Lung (tissue), 9 donors: ENCODE measurements at regions not wholly inside any gene's neighbourhood (a gene's known extent, or its start where the extent isn't known, plus 50 kb on each side); places are given as distances from the start of the nearest gene placed in this dataset.
A peak's percentile ranks its signal among the peaks of the same experiment; 100 is the strongest.
"Not testable (repeated sequence)": the region's sequence is repeated elsewhere in the genome, so short reads cannot be mapped to it uniquely, and the experiment has no call there.

Experiments used
- ATAC-seq: fragments of 200-7000 bp; cut with Tn5 transposase; one replicate; pipeline ENCODE4 v1.9.1; 2020; ENCODE audit warnings: moderate number of reproducible peaks; ENCODE audit not compliant: insufficient read depth, low FRiP score
- DNase-seq, 3 donors: peaks; one replicate each; pipeline ENCODE4 v3.0.0-alpha.2; 2013 to 2017
- H3K27ac ChIP-seq, 2 donors: one replicate each; pipeline ENCODE4 v1.5.1; 2013; ENCODE audit warnings: mild to moderate bottlenecking in 2 of 2, moderate library complexity in 2 of 2, control low read depth in 1 of 2, inconsistent platforms in 1 of 2, low read depth in 1 of 2, low read length in 1 of 2
- H3K27me3 ChIP-seq, 3 donors: one replicate each; pipeline ENCODE4 v1.5.1; 2013; ENCODE audit warnings: low read length in 2 of 3; ENCODE audit not compliant: control insufficient read depth in 3 of 3, insufficient read depth in 3 of 3
- H3K36me3 ChIP-seq, 4 donors: one replicate each; pipeline ENCODE4 v1.5.1; 2013; ENCODE audit warnings: low read length in 4 of 4, mild to moderate bottlenecking in 1 of 4, moderate library complexity in 1 of 4; ENCODE audit not compliant: control insufficient read depth in 4 of 4, insufficient read depth in 4 of 4
- H3K4me1 ChIP-seq, 5 donors: one replicate each; pipeline ENCODE4 v1.5.1; 2013; ENCODE audit warnings: low read length in 5 of 5, mild to moderate bottlenecking in 2 of 5, moderate library complexity in 1 of 5; ENCODE audit not compliant: control insufficient read depth in 5 of 5, insufficient read depth in 5 of 5
- H3K4me3 ChIP-seq: one replicate; pipeline ENCODE4 v1.5.1; 2013; ENCODE audit warnings: mild to moderate bottlenecking, control low read depth, moderate library complexity
- H3K9ac ChIP-seq, 2 donors: one replicate each; pipeline ENCODE4 v1.5.1; 2013; ENCODE audit warnings: low read length in 2 of 2, control low read depth in 1 of 2; ENCODE audit not compliant: insufficient read depth in 1 of 2
- H3K9me3 ChIP-seq, 4 donors: one replicate each; pipeline ENCODE4 v1.5.1; 2013; ENCODE audit warnings: low read length in 3 of 4, mild to moderate bottlenecking in 1 of 4, moderate library complexity in 1 of 4; ENCODE audit not compliant: control insufficient read depth in 4 of 4, insufficient read depth in 3 of 4
- WGBS, 2 donors: extraction: QIAGEN DNeasy Blood & Tissue Kit; methylation state at CpG; one replicate each; pipeline ENCODE4 v1.1.7; 2013; 5-methylcytosine and 5-hydroxymethylcytosine counted together
- donor health status: Bipolar disorder and iron deficiency.
- donor health status: healthy.
- donor health status: DM: yes; HTN: yes; CAD: no.

- 91 to 93% methylated on average over 9 of the region's 10 CpGs for WGBS, 2 donors
- not testable (repeated sequence) for H3K4me3 ChIP-seq, ATAC-seq, H3K27ac ChIP-seq, H3K9me3 ChIP-seq, DNase-seq, H3K27me3 ChIP-seq, H3K36me3 ChIP-seq, H3K9ac ChIP-seq
- peaks cover 0 to 14% (median 0%) of the 10 kb centered on the region in 5 donors for H3K4me1 ChIP-seq
These were observed 107.5 kb downstream of the NPIPB11 start for GRCh38 chr16:29298997-29299396.

GRCh38 chr16:29298307-29298706 is 108.2 kb downstream of the NPIPB11 start:
- not testable (repeated sequence) for H3K4me3 ChIP-seq, ATAC-seq, H3K36me3 ChIP-seq, H3K27me3 ChIP-seq, H3K27ac ChIP-seq, DNase-seq, H3K9me3 ChIP-seq, H3K9ac ChIP-seq
- WGBS, 2 donors = 96 to 97% methylated on average over 7 to 9 of the region's 12 CpGs
- peaks cover 0 to 14% (median 0%) of the 10 kb centered on the region in 5 donors for H3K4me1 ChIP-seq

- WGBS, 2 donors = 80 to 86% methylated on average over 2 of the region's 2 CpGs
These were observed 108.7 kb downstream of the NPIPB11 start for GRCh38 chr16:29297809-29298177.

GRCh38 chr16:29297144-29297808 is 109.2 kb downstream of the NPIPB11 start:
- H3K9ac ChIP-seq, H3K27me3 ChIP-seq, H3K27ac ChIP-seq, H3K36me3 ChIP-seq, H3K9me3 ChIP-seq, ATAC-seq, H3K4me3 ChIP-seq: not testable (repeated sequence)
- peak in 1 of 3 donors; percentile 9 for DNase-seq
- 82 to 90% methylated on average over 16 to 17 of the region's 17 CpGs for WGBS, 2 donors
- H3K4me1 ChIP-seq = peaks cover 0 to 14% (median 0%) of the 10 kb centered on the region in 5 donors

More at GRCh38 chr16:29297809-29298177, 108.7 kb downstream of the NPIPB11 start:
- peaks cover 0 to 14% (median 0%) of the 10 kb centered on the region in 5 donors for H3K4me1 ChIP-seq
- not testable (repeated sequence) for H3K9ac ChIP-seq, H3K9me3 ChIP-seq, ATAC-seq, H3K4me3 ChIP-seq, DNase-seq, H3K27ac ChIP-seq, H3K27me3 ChIP-seq, H3K36me3 ChIP-seq

- not testable (repeated sequence) for H3K27ac ChIP-seq, H3K27me3 ChIP-seq, H3K36me3 ChIP-seq, H3K9me3 ChIP-seq, H3K4me3 ChIP-seq, ATAC-seq, H3K9ac ChIP-seq
- DNase-seq = peak in 1 of 3 donors; percentile 8
- peaks cover 0 to 18% (median 6%) of the 10 kb centered on the region in 5 donors for H3K4me1 ChIP-seq
- 93 to 96% methylated on average over 11 of the region's 11 CpGs for WGBS, 2 donors
These were observed 110.3 kb downstream of the NPIPB11 start for GRCh38 chr16:29296176-29296575.

GRCh38 chr16:29294951-29295795 is 111.3 kb downstream of the NPIPB11 start:
- Histone ChIP-seq H3K4me1 (peaks cover 0 to 16% (median 5%) of the 10 kb centered on the region in 5 donors), H3K27ac (peak overlapping the region in 1 of 2 donors; percentile 45)
- DNase-seq, H3K27me3 ChIP-seq, H3K9ac ChIP-seq, H3K36me3 ChIP-seq, H3K4me3 ChIP-seq, H3K9me3 ChIP-seq, ATAC-seq: not testable (repeated sequence)
- 92 to 95% methylated on average over 17 to 21 of the region's 21 CpGs for WGBS, 2 donors

- 91 to 92% methylated on average over 12 of the region's 12 CpGs for WGBS, 2 donors
- Histone ChIP-seq H3K4me1 (peaks cover 0 to 12% (median 5%) of the 10 kb centered on the region in 5 donors), H3K27ac (peak overlapping the region in 1 of 2 donors; percentile 45)
- not testable (repeated sequence) for H3K9ac ChIP-seq, DNase-seq, H3K27me3 ChIP-seq, H3K4me3 ChIP-seq, ATAC-seq, H3K9me3 ChIP-seq, H3K36me3 ChIP-seq
These were observed 112.0 kb downstream of the NPIPB11 start for GRCh38 chr16:29294400-29294933.

- ATAC-seq, H3K9ac ChIP-seq, DNase-seq, H3K36me3 ChIP-seq, H3K9me3 ChIP-seq, H3K4me3 ChIP-seq, H3K27me3 ChIP-seq: not testable (repeated sequence)
- Histone ChIP-seq H3K4me1 (peaks cover 0 to 18% (median 5%) of the 10 kb centered on the region in 5 donors), H3K27ac (peak overlapping the region in 1 of 2 donors; percentile 95)
- WGBS, 2 donors = 93 to 96% methylated on average over 6 to 8 of the region's 9 CpGs
These were observed 113.0 kb downstream of the NPIPB11 start for GRCh38 chr16:29293545-29293944.
